Stimulated activated naive CD8-positive, alpha-beta T cell treated with anti-CD3 and anti-CD28 coated beads, Interleukin-15, amount 100 ng/mL, for 72 hours (primary cell): ENCODE measurements at regions not wholly inside any gene's neighbourhood (a gene's known extent, or its start where the extent isn't known, plus 50 kb on each side); places are given as distances from the start of the nearest gene placed in this dataset.

Experiments used
- ATAC-seq: fragments of 150-1000 bp; cut with Tn5 transposase; 2 replicates; pipeline ENCODE4 v1.10.0; 2021; ENCODE audit warnings: mild to moderate bottlenecking, moderate library complexity
- DNase-seq, 2 donors: peaks; one replicate each; pipeline ENCODE4 v3.0.0; 2021 to 2022
- H3K27ac Mint-ChIP-seq, 2 donors: one replicate each; pipeline ENCODE4 v1.8.0; 2022; ENCODE audit warnings: mild to moderate bottlenecking in 2 of 2, mixed read lengths in 2 of 2, moderate library complexity in 2 of 2
- H3K27me3 Mint-ChIP-seq: one replicate; pipeline ENCODE4 v1.8.0; 2022; ENCODE audit warnings: mixed read lengths
- H3K4me1 Mint-ChIP-seq: one replicate; pipeline ENCODE4 v1.8.0; 2022; ENCODE audit warnings: mild to moderate bottlenecking, mixed read lengths
- H3K4me3 Mint-ChIP-seq, 2 donors: one replicate each; pipeline ENCODE4 v1.8.0; 2022; ENCODE audit warnings: mild to moderate bottlenecking in 2 of 2, mixed read lengths in 2 of 2, moderate library complexity in 1 of 2
- H3K9me3 Mint-ChIP-seq, 2 donors: one replicate each; pipeline ENCODE4 v1.8.0; 2022; ENCODE audit warnings: mixed read lengths in 2 of 2

DNA sequence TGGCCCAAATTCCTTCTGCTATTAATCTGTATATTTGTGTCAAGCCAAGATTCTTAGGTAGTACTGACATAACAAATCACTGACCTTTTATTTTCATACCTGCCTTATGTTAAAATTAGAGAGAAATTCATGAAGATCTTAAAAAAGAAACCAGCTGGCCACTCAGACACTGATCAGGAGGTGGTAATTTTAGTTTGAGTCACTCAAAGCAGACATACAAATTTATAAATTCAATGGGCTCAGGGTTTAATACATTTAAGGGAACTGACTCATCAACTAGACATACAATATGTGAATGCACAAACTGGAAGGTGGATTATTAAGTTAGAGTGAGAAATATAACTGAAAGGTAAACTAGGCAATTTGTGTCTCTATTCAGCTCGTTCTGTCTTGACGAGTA lies 711.9 kb upstream of the EYS start:
- Mint-ChIP-seq H3K4me1 (no peaks in the 10 kb centered on the region), H3K4me3 (no peak overlapping the region), H3K9me3 (peaks cover 0 to 4% of the 10 kb centered on the region in 2 donors), H3K27me3 (no peaks in the 10 kb centered on the region), H3K27ac (no peak overlapping the region)
- ATAC-seq (no peak), DNase-seq (no peak)

DNA sequence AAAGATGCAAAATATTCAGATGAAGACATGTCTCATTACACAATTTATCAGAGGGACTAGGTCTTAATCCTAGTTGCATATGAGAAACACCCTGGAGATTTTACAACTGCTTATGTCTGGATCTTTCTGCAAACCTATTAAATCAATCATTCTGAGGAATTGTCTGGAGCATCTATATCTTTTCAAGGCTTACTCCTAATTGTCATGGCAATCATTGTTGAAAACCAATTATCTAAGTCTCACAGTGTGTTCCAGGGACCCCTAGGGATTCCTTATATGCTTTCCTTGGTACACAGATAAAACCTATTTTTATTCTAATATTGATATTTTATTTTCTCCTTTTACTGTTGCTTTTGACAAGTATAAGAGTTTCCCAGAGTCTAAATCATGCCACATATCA lies 696.9 kb upstream of the EYS start:
- Mint-ChIP-seq H3K9me3 (no peaks in the 10 kb centered on the region), H3K27me3 (no peaks in the 10 kb centered on the region), H3K4me3 (no peak overlapping the region), H3K27ac (no peak overlapping the region), H3K4me1 (no peaks in the 10 kb centered on the region)
- DNase-seq (no peak), ATAC-seq (no peak)

DNA sequence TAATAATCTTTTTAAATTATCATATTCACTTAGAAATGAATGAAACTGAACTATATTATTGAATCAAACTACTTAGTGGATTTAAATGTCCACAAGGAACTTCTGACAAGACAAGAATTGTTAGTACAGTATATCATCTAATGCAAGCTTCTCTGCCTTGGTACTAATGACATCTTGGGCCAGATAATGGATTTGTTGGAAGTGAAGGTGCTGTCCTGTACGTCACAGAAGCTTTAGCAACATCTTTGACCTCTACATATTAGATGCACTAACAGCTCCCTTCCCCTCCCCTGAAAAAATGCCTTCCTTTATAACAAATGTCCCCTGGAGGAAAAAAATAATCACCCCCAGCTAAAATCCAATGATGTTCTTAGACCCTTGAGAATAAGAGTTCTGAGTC lies 695.8 kb upstream of the EYS start:
- Mint-ChIP-seq H3K27me3 (no peaks in the 10 kb centered on the region), H3K4me3 (no peak overlapping the region), H3K9me3 (no peaks in the 10 kb centered on the region), H3K4me1 (no peaks in the 10 kb centered on the region), H3K27ac (no peak overlapping the region)
- ATAC-seq (no peak), DNase-seq (no peak)

DNA sequence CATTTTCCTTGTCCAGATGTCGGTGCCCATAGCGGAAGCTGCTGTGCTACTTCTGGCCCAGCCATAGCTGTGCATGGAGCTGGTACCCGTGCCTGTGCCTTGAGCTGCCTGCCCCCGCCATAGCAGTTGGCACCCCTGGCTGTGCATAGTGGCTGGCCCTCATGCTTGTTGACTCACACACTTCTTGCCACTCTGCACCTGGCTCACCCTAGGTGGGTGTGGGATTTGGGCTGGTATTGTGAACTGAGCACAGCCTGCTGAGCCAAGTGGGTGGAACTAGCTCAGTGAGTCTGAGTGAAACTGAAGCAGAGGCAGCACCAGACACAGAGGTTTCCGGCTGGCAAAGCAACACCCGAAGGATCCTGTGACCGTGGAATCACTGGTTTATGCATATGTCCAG lies 689.5 kb upstream of the EYS start:
- no peak for DNase-seq
- Mint-ChIP-seq H3K9me3 (peaks cover 0 to 9% of the 10 kb centered on the region in 2 donors), H3K27ac (no peak overlapping the region), H3K27me3 (no peaks in the 10 kb centered on the region), H3K4me3 (no peak overlapping the region), H3K4me1 (no peaks in the 10 kb centered on the region)
- no peak for ATAC-seq

DNA sequence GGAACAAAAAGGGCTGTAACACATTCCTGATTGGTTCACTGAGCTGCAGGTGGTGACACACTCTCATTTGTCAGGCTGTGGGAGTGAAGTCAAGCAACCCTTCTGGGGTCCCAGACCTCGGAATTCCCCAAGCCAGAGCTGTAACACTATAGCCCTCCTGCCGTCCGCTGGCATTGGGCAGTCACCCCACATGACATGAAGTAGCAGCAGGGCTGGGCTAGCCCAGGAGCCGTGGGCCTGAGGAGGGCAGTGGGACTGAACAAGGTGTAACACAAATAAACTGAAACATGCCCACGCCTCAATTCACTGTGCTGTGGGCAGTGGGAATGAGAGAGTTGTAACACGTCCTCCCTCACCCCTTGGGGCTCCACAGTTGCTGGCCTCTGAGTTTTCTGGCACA lies 689.1 kb upstream of the EYS start:
- Mint-ChIP-seq H3K9me3 (peaks cover 0 to 9% of the 10 kb centered on the region in 2 donors), H3K4me3 (no peak overlapping the region), H3K27me3 (no peaks in the 10 kb centered on the region), H3K4me1 (no peaks in the 10 kb centered on the region), H3K27ac (no peak overlapping the region)
- DNase-seq (no peak), ATAC-seq (no peak)

DNA sequence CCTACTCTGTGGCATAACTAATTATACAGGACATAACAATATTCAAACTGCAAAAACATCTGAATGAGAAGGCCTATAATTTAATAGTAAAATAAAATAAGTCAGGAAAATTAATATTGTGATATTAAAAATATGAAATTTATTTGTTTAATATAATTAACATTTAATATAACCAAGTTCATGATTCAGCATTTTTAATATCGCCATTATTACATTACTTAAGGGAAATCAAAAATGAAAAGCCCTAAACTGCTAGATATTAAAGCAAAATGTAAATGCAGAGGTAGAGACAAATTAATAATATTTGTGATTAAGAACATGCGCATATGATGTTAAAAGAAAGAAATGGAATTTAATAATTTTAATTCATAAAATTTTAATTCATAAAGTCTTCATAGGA lies 683.4 kb upstream of the EYS start:
- H3K4me1 Mint-ChIP-seq, result no peaks in the 10 kb centered on the region
- ATAC-seq, result no peak

DNA sequence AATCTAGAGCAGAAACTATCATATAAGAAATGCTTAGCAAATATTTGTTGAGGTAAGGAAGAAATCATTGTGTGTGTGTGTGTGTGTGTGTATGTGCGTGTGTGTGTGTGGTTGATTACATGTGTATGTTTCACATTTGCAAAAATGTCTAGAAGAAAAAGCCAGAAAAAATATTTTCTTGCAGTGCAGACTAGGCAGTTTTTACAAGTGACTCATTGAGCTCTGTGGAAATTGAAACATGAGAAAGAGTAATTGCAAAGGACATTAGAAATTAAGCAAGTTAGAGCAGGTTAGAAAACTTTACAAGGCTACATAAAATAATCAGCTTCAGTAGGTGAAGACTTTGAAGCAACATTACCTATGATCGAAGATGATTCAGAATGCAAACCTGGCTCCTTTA lies 669.0 kb upstream of the EYS start:
- DNase-seq (no peak), ATAC-seq (no peak)
- Mint-ChIP-seq H3K4me3 (no peak overlapping the region), H3K9me3 (peaks cover 3 to 25% of the 10 kb centered on the region in 2 donors), H3K27ac (no peak overlapping the region), H3K27me3 (no peaks in the 10 kb centered on the region), H3K4me1 (no peaks in the 10 kb centered on the region)

More for the DNA sequence above, 683.4 kb upstream of the EYS start:
- no peak for DNase-seq
- peaks cover 0 to 9% of the 10 kb centered on the region in 2 donors for H3K9me3 Mint-ChIP-seq
- no peaks in the 10 kb centered on the region for H3K27me3 Mint-ChIP-seq
- no peak overlapping the region for H3K27ac Mint-ChIP-seq
- no peak overlapping the region for H3K4me3 Mint-ChIP-seq

DNA sequence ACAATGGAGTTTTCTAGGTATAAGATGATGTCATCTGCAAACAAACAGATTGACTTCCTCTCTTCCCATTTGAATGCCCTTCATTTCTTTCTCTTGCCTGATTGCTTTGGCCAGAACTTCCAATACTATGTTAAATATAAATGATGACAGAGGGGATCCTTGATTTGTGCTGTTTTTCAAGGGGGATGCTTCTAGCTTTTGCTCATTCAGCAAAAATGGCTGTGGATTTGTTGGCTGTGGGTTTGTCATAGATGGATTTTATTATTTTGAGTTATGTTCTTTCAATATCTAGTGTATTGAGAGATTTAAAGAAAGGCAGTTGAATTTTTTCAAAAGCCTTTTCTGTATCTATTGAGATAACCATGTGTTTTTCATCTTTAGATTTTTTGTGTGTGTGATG lies 662.4 kb upstream of the EYS start:
- Mint-ChIP-seq H3K4me1 (no peaks in the 10 kb centered on the region), H3K27me3 (no peaks in the 10 kb centered on the region), H3K27ac (no peak overlapping the region), H3K9me3 (peaks cover 6 to 19% of the 10 kb centered on the region in 2 donors), H3K4me3 (no peak overlapping the region)
- no peak for DNase-seq
- no peak for ATAC-seq

DNA sequence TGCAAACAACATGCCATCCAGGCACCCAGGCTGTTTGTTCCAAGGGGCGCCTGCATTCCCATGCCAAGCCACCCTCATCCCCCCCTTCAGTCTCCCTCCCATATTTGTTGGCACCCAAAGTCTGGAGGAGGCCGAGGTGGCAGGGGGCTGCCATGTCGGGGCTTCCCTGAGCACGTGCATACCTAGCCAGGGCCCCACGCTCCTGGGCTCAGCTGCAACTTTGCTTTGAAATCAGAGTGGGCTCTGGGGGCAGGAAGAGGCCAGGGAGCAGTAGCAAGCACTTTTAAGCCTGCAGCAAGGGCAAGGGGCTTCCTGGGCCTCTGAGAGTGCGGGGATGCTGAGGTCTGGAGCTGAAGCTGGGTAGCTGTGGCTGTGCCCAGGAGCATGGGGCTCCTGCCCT lies 655.9 kb upstream of the EYS start:
- ATAC-seq (no peak), DNase-seq (no peak)
- Mint-ChIP-seq H3K4me3 (no peak overlapping the region), H3K27me3 (no peaks in the 10 kb centered on the region), H3K27ac (no peak overlapping the region), H3K4me1 (no peaks in the 10 kb centered on the region), H3K9me3 (no peaks in the 10 kb centered on the region)

DNA sequence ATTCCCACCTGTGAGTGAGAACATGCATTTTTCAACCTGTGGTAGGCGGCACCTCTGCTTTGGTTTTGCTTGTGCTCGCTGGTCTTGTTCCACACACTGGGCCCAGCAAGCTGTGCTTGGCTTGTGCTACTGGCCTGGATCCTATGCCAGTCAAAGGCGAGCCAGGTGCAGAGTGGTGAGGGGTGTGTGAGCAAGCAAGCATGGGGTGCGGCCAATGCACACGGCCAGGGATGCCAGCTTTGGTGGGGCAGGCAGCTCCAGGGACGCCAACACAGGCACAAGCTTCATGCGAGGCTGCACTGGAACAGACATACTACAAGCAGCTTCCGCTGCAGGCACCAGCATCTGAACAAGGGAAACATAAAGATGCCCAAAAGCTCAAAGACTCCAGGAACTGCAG lies 654.9 kb upstream of the EYS start:
- no peak for DNase-seq
- Mint-ChIP-seq H3K27ac (no peak overlapping the region), H3K4me3 (no peak overlapping the region), H3K4me1 (no peaks in the 10 kb centered on the region), H3K27me3 (no peaks in the 10 kb centered on the region), H3K9me3 (no peaks in the 10 kb centered on the region)
- ATAC-seq, result no peak

DNA sequence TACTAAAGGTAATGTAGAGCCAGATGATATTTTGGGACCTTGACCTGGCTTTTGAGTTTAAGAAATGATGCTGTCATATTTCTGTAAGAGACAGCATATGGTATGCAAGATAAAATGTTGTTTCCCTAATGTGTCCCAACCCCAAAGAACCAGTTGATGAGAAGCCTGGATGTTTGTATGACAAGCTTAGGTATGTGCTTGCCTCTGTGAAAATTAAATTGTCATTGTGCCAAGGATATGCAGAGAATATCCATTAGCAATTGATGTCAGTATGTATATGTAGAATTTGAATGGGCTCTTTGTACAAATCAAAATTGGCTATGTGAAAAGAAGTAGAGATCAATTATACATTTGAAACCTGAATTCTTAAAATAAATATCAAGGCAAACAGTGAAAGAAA lies 650.8 kb upstream of the EYS start:
- H3K4me3 Mint-ChIP-seq, result no peak overlapping the region
- no peak for DNase-seq
- no peak for ATAC-seq
- no peak overlapping the region for H3K27ac Mint-ChIP-seq
- no peaks in the 10 kb centered on the region for H3K27me3 Mint-ChIP-seq
- no peaks in the 10 kb centered on the region for H3K9me3 Mint-ChIP-seq
- no peaks in the 10 kb centered on the region for H3K4me1 Mint-ChIP-seq

DNA sequence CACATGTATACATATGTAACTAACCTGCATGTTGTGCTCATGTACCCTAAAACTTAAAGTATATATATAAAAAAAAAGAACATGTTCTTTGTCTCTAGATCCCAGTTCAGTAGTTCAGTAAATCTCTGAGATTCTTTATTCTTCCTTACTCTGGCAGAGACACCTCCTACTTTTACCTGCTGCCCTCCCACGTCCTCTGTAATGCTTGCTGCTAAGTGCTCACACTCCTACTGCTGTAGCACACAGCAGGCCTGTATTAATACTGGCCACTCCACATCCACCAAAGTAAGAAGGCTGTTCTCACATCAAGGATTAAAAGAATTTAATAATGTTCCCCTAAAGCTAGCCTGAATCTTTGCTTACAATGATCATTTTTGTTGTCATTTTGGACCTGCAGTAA lies 648.4 kb upstream of the EYS start:
- Mint-ChIP-seq H3K9me3 (no peaks in the 10 kb centered on the region), H3K27ac (no peak overlapping the region), H3K4me1 (no peaks in the 10 kb centered on the region), H3K27me3 (no peaks in the 10 kb centered on the region), H3K4me3 (no peak overlapping the region)
- DNase-seq, result no peak
- no peak for ATAC-seq

DNA sequence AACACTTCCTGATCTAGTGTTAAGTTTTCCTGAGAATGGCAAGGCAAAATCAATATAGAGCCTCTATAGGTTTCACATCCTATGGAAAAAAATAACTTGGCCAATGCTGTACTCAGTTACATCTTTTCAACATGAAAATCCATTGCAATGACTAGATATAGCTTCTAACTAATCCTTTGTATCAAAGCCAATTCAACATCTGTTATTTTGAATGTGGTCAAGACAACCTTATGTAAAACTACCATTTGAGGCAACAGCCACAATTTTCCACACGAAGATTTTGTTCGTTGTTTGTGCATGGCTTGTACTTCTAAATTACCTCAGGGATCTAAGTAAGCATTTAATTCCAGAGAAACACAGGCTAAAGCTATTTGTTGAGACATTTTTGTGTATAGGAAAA lies 637.8 kb upstream of the EYS start:
- no peaks in the 10 kb centered on the region for H3K27me3 Mint-ChIP-seq

DNA sequence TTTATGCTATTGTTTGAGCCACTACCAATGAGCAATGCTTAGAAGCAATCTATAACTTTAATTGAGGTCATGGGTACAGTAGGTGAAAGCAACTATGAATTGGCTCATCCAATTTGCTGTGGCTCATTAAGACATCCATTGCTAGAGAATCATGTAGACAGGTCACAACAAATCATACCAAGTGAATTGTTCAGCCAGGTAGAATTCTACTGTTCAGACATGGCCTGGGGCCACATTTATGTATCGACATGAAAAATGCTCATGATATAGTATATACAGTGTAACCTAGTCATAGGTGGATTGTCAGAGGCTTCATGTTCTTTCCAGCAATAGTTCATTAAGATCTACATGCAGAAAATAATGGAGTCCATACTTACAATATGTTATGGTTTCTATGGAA lies 633.7 kb upstream of the EYS start:
- peaks cover 6 to 20% of the 10 kb centered on the region in 2 donors for H3K9me3 Mint-ChIP-seq
- no peaks in the 10 kb centered on the region for H3K4me1 Mint-ChIP-seq
- DNase-seq, result no peak
- H3K27ac Mint-ChIP-seq, result no peak overlapping the region
- no peak for ATAC-seq
- no peaks in the 10 kb centered on the region for H3K27me3 Mint-ChIP-seq
- no peak overlapping the region for H3K4me3 Mint-ChIP-seq

More for the DNA sequence above, 637.8 kb upstream of the EYS start:
- peaks cover 4 to 17% of the 10 kb centered on the region in 2 donors for H3K9me3 Mint-ChIP-seq
- no peak for ATAC-seq
- DNase-seq, result no peak
- H3K27ac Mint-ChIP-seq, result no peak overlapping the region
- no peak overlapping the region for H3K4me3 Mint-ChIP-seq
- no peaks in the 10 kb centered on the region for H3K4me1 Mint-ChIP-seq

DNA sequence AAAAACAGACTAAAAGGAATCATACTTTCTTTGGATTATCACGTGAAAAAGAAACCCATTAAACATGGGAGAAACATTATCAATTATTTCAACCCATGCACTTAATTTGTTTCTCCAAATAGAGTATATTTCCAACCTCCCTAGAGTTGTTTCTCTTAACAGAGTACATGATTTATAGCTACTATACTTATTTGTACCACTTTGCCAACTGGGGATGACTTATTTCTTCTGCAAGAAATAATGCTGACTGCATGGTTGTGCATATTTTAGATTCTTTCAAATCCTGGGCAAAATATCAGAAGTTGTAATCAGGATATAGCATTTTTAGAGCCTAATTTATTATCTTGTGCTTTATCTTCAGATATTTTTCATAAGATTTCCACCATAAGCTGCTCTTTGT lies 629.1 kb upstream of the EYS start:
- no peak overlapping the region for H3K27ac Mint-ChIP-seq
- no peak for DNase-seq
- ATAC-seq, result no peak
- H3K27me3 Mint-ChIP-seq, result no peaks in the 10 kb centered on the region
- peaks cover 4 to 14% of the 10 kb centered on the region in 2 donors for H3K9me3 Mint-ChIP-seq
- H3K4me3 Mint-ChIP-seq, result no peak overlapping the region
- no peaks in the 10 kb centered on the region for H3K4me1 Mint-ChIP-seq

DNA sequence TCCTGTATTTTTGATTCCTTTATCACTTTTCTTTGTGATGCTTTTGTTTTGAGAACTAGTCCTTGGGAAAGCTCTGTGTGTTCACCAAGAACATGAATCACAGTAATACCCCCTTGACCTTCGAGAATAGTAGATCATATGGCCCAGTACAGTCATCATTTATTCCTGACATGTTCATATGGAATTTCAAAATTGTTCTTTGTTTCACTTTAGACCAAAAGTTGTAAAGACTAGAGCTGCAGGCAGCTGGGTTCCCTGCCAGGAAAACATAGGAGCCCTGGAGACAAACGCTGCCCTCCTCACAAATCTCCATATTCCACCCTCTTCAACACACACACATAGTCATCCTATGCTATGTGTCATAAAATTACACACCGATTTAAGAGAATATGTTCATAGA lies 621.2 kb upstream of the EYS start:
- ATAC-seq, result no peak
- peaks cover 11 to 23% of the 10 kb centered on the region in 2 donors for H3K9me3 Mint-ChIP-seq
- H3K27me3 Mint-ChIP-seq, result no peaks in the 10 kb centered on the region
- DNase-seq, result no peak
- no peak overlapping the region for H3K27ac Mint-ChIP-seq
- H3K4me3 Mint-ChIP-seq, result no peak overlapping the region
- H3K4me1 Mint-ChIP-seq, result no peaks in the 10 kb centered on the region

DNA sequence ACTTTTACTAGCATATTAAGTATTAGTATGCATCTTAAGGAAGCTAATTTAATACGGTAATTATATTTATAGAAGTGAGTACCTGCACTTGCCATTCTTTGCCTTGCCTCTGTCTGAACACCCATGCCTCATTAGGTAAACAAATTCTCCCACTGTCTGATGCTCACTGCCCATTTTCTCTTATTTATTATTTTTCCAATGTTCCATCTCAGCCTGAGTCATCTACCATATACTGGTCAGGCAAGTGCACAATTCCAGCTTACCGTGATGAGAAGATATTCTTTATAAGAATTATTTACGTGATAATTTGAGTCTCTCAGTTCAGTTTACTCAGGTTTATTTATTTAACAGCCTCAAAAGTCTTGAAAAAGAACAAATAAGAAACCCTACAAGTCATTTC lies 619.2 kb upstream of the EYS start:
- no peak overlapping the region for H3K4me3 Mint-ChIP-seq
- H3K4me1 Mint-ChIP-seq, result no peaks in the 10 kb centered on the region
- H3K9me3 Mint-ChIP-seq, result peaks cover 11 to 21% of the 10 kb centered on the region in 2 donors
- ATAC-seq (no peak), DNase-seq (no peak)
- no peak overlapping the region for H3K27ac Mint-ChIP-seq
- no peaks in the 10 kb centered on the region for H3K27me3 Mint-ChIP-seq

DNA sequence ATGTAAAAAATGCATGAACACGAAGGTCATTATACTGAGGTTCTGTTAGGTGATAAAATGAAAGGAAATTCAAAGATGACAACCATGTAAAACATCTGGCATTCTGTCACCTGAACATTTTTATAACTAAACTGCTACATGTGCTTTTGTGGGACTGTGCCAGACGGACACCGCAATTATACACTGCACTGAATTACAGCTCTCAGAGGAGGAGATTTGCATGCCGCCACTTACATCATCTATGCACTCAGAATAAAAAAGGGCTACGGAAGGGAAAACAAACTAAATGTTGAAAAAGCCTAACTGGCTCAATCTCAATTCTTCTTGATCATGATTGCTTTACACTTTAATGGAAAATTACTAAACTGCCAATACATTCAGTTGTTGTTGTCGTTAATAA lies 614.0 kb upstream of the EYS start:
- H3K4me3 Mint-ChIP-seq, result no peak overlapping the region
- H3K27ac Mint-ChIP-seq, result no peak overlapping the region
- ATAC-seq (no peak), DNase-seq (no peak)
- no peaks in the 10 kb centered on the region for H3K4me1 Mint-ChIP-seq
- H3K9me3 Mint-ChIP-seq, result peaks cover 0 to 12% of the 10 kb centered on the region in 2 donors
- no peaks in the 10 kb centered on the region for H3K27me3 Mint-ChIP-seq
